Loucy (cell line): ENCODE measurements at regions not wholly inside any gene's neighbourhood (a gene's known extent, or its start where the extent isn't known, plus 50 kb on each side); places are given as distances from the start of the nearest gene placed in this dataset.

Experiments
- EZH2phosphoT487 ChIP-seq: fragments of 200-600 bp; IDR thresholded peaks from 2 replicates; pipeline ENCODE4 v1.6.1; 2018; ENCODE audit warnings: antibody characterized with exemption, mild to moderate bottlenecking, moderate library complexity, borderline replicate concordance
- TF ChIP-seq, protein P1 (sequence below): fragments of 200-600 bp; sonication (generic); conservative IDR thresholded peaks from 2 replicates; pipeline ENCODE4 v1.5.1; 2014; ENCODE audit warnings: mild to moderate bottlenecking, antibody characterized with exemption, low read length

DNA sequence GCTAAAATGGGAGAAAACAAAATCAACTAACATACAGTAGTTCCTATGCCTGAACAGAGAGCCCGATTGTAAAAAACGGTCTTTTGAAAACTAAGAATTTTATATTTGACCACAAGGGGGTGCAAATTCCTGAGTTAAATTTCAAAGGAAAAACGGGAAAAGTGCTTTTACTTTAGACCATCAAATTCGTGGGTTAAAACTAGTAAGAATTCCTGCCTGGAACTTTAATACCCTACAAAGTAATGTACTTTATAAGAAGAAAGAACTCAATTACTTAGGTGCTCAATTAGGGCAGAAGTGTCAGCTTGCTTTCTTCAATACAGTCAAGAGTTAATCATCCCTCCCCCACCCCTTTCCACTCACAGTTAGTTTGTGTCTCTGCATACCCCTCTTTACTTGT is 69.8 kb downstream of the KCNRG start:
- TF ChIP-seq, protein P1, sequence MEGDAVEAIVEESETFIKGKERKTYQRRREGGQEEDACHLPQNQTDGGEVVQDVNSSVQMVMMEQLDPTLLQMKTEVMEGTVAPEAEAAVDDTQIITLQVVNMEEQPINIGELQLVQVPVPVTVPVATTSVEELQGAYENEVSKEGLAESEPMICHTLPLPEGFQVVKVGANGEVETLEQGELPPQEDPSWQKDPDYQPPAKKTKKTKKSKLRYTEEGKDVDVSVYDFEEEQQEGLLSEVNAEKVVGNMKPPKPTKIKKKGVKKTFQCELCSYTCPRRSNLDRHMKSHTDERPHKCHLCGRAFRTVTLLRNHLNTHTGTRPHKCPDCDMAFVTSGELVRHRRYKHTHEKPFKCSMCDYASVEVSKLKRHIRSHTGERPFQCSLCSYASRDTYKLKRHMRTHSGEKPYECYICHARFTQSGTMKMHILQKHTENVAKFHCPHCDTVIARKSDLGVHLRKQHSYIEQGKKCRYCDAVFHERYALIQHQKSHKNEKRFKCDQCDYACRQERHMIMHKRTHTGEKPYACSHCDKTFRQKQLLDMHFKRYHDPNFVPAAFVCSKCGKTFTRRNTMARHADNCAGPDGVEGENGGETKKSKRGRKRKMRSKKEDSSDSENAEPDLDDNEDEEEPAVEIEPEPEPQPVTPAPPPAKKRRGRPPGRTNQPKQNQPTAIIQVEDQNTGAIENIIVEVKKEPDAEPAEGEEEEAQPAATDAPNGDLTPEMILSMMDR: peak; percentile 86
- no peak for TF ChIP-seq EZH2phosphoT487
